ENCODE measurements at regions not wholly inside any gene's neighbourhood (a gene's known extent, or its start where the extent isn't known, plus 50 kb on each side); places are given as distances from the start of the nearest gene placed in this dataset.

- Histone ChIP-seq H3K4me1 (ENCODE audit: low read depth) (no peaks in the 10 kb centered on the region), H3K9me3 (no peaks in the 10 kb centered on the region), H3K36me3 (ENCODE audit: low read depth) (no peaks in the 10 kb centered on the region), H3K4me3 (no peak overlapping the region)
- DNase-seq (no peak), ATAC-seq (no peak)
- TF ChIP-seq CTCF (IDR thresholded peaks at IDR 0.05) = no peak
- intact Hi-C loops (cut with DNase I, micrococcal nuclease) = no loop called here
Observed at GRCh38 chr17:33444731-33445130, 151.6 kb upstream of the ASIC2 start.

GRCh38 chr17:33447090-33447489 lies 154.0 kb upstream of the ASIC2 start:
- no peak for TF ChIP-seq CTCF (IDR thresholded peaks at IDR 0.05)
- Histone ChIP-seq H3K4me3 (no peak overlapping the region), H3K4me1 (ENCODE audit: low read depth) (no peaks in the 10 kb centered on the region), H3K36me3 (ENCODE audit: low read depth) (no peaks in the 10 kb centered on the region), H3K9me3 (no peaks in the 10 kb centered on the region)
- DNase-seq (no peak), ATAC-seq (no peak)
- intact Hi-C loops (cut with DNase I, micrococcal nuclease) = no loop called here

GRCh38 chr17:33451221-33451620 lies 158.1 kb upstream of the ASIC2 start:
- H3K4me1 ChIP-seq (ENCODE audit: low read depth) = no peaks in the 10 kb centered on the region
- intact Hi-C loops (cut with DNase I, micrococcal nuclease) = no loop called here
- H3K9me3 ChIP-seq = no peaks in the 10 kb centered on the region
- no peak for ATAC-seq
- H3K4me3 ChIP-seq = no peak overlapping the region
- DNase-seq = no peak
- H3K36me3 ChIP-seq (ENCODE audit: low read depth) = no peaks in the 10 kb centered on the region
- no peak for TF ChIP-seq CTCF (IDR thresholded peaks at IDR 0.05)

GRCh38 chr17:33457477-33457876 lies 164.4 kb upstream of the ASIC2 start:
- no peak for TF ChIP-seq CTCF (IDR thresholded peaks at IDR 0.05)
- ATAC-seq = no peak
- no peaks in the 10 kb centered on the region for H3K4me1 ChIP-seq (ENCODE audit: low read depth)
- no peak overlapping the region for H3K4me3 ChIP-seq
- no peaks in the 10 kb centered on the region for H3K9me3 ChIP-seq
- intact Hi-C loops (cut with DNase I, micrococcal nuclease) = no loop called here
- no peak for DNase-seq
- H3K36me3 ChIP-seq (ENCODE audit: low read depth) = no peaks in the 10 kb centered on the region

- ATAC-seq = no peak
- Histone ChIP-seq H3K4me1 (ENCODE audit: low read depth) (no peaks in the 10 kb centered on the region), H3K9me3 (no peaks in the 10 kb centered on the region), H3K36me3 (ENCODE audit: low read depth) (no peaks in the 10 kb centered on the region), H3K4me3 (no peak overlapping the region)
- DNase-seq = no peak
- intact Hi-C loops (cut with DNase I, micrococcal nuclease) = no loop called here
- no peak for TF ChIP-seq CTCF (IDR thresholded peaks at IDR 0.05)
Observed at GRCh38 chr17:33459078-33459940, 166.2 kb upstream of the ASIC2 start.
